ENCODE measurements at regions not wholly inside any gene's neighbourhood (a gene's known extent, or its start where the extent isn't known, plus 50 kb on each side); places are given as distances from the start of the nearest gene placed in this dataset.

DNA sequence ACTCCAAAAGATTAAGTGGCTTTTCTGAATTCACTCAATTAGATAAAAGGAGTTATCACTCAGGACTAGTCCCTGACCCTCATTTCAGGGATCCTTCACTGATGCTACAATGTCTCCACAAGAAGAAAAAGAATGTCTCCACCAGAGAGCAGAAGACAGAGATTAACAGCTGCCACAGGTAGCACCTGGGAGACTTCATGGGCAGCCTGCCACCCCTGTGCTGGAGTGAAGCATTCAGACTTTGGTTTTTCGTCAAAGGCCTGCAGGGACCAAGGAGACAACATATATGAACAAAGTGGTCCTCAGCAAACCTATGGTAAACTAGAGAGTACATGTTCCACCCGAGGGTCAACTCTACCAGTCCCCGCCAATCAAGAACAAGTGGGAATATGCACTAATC, 197.0 kb upstream of the ACVR2A start:
- no peak for DNase-seq

DNA sequence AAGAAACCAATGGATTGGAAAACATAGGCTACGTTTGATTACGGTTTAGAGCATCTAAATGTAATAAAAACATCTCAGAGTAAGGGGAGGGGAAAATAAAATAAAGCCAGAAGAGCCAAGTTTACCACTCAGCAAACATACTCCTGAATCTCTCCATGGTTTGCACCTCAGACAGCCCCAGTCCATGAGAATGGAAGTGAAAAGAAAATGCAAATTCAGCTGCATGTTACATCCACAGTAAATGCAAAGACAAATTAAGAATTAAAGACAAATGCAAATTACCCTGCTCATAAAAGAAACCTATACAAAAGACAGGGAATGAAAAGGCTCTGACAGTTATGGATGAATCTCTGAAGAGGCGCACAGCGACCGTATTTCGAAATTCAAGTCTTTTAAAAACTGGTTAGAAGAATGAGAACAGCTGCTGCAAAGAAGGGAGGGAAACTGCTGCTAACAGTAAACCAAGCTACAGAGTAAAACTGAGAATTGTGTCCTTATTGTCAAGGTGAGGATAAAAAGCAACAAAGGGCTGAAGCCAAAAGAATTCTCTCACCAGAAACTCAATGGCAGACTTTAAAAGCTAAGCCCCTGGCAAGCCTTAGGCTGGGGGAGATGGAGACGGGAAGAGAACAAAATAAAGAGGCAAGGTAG, 197.9 kb upstream of the ACVR2A start:
- no peak for DNase-seq

DNA sequence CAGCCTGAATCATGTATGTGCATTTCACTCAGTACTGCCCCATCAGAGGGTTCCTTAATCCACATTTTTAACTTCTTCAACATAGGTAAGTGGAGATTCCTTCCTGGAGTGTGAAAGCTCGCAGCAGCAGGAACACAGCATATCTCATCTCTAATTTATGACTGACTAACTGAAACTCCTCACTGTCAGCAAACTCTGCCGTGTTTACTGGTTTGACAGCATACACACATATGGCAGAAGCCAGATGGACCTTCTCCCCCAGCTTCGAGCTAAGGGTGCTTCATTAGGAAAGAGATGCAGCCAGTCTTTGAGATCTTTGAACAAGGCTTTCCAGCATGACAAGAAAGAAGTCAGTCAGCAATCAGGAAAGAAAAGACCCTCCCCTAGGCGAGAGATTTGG, 200.3 kb upstream of the ACVR2A start:
- DNase-seq = no peak

DNA sequence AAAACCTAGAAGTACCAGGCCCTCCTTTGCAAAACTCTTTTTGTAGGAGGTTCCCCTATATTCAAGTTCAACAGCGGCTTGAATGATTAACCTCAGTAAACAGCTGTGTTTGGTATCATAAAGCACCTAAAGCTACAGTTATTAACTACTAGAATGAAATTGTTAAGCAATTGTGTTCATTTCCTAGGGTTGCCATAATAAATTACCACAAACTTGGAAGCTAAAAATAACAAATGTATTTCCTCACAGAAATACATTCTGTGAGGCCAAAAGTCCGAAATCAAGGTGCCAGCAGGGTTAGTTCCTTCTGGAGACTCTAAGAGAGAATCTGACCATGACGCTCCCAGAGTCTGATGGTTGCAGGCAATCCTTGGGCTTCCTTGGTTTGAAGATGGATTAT, 202.1 kb upstream of the ACVR2A start:
- DNase-seq = no peak

DNA sequence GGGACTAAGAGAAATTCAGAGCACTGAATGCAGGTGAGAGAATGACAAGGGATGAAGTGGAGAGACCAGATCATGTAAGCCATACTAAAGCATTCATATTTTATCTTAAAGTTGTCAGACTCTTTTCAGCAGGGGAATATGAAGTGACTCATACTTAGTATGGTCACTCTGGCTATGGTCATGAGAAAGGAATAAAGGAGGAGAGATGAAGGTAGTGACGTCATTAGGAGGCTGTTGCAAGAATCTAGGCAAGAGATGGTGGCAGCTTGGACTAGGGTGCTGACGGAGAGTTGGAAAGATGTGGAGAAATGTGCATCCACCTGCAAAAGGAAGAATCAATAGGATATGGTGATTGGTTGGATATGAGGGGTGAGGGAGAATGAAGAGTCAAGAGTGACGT, 203.2 kb upstream of the ACVR2A start:
- DNase-seq = no peak

DNA sequence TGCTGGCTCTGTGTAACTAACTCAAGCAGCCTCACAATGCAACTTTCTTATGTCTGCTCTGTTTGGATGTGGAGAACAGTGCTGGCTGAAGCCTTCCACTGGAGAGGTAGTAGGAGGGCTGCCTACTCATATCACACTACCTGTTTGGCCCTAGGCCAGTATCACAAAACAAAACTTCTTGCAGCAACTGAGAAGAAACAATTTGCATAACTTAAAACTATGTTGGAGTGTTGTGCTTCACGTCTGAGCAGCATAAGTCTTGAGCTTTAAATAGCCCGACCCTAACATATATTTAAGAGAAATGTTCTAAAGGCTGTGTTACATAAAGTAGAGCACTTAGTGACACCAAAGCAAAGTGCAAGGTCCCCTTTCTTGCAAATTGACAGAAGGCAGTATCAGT, 204.9 kb upstream of the ACVR2A start:
- DNase-seq = no peak

DNA sequence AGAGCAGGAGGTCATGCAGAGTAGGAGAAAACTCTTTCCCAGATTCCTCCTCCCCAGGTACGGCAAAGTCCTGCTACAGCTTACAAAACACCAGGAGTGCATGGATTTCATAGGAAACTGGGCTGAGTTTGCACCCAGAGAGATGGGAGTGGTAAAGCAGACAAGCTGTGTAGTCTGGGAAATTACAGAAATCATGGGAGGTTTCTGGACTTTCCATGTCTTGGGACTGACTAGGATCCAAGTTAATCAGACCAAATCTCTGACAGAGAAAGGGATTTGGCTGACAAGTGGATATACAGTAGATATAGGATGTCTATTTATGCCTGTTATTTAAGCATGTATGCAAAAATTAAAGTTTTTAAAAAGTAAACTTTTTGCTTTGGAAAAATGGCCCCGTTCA, 205.4 kb upstream of the ACVR2A start:
- no peak for DNase-seq

DNA sequence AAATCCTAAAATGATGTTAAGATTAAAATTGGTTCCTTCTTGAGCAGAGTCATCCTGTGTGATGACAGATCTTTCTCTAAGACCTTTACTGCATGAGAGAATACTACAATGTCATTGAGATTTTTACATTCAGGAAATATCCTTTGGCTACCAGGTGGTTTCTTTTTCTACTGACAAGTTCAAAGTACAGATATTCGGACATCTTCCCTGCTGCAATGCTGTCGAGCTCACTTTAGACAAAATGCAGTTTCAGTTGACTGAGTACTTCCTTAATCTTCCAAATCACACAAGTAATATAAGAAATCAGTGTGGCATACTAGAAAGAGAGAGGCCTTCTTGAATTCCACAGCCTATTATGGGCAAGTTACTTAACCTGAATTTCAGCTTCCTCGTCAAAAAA, 207.9 kb upstream of the ACVR2A start:
- DNase-seq = no peak

DNA sequence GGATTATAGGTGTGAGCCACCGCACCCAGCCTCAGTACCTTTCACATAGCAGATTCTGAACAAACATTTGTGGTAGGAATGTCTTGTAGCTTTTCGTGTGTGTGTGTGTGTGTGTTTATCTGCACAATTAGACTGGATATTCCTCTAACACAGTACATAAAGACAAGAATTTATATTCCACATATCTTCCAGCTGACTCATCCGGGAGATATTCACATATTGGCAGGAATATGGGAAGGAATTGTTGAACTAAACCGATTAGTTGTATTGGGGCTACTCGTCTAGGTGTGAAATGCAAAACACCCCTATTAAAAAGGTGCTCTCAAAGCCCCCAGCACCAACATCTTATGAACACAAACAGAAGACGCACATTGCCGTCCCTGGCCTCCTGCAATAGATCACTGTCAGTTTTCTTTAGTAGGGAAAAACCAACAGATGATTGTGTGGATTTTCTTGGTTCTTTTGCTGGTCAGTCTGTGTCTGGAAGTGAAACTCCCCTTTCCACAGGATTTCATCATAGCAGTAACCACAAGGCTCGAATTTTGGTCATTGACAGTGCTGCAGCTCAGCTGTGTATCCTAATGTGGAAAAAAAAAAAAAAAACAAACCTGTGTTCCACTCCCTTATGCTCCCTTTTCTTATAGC, 208.5 kb upstream of the ACVR2A start:
- DNase-seq = no peak

DNA sequence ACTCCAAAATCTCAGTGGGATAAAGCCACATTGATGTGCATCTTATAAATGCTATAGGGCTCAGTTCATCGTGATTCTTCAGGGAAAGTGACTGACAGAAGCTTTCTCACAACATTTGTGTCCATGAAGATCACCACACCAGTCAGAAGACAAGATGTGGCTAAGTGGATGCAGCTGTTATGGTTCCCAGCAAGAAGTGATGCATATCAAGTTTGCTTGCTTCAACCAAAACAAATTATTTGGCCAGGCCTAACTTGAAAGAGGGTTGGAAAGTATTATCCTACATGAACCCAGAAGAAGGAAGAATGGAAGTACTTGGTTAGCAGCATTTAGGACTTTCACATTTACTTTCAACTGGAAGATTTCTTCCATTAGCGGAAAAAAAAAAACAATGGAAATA, 210.0 kb upstream of the ACVR2A start:
- DNase-seq = no peak

DNA sequence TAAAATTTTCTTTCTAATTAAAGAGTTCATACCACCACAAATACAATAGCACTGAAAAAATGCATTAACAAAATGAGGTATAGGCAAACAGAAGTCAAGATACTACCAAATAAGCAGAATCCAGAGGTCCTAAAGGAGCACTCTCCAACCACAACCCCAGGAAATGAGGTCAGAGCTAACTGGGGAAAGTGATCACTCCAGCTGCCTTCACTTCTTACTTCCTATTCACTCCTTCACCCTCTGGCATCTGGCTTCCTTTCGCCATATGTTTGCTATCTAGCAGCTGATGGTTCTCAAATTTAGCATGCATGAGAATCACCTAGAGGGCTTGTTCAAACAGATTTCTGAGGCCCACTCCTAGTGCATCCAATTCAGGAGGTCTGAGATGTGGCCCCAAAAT, 212.6 kb upstream of the ACVR2A start:
- DNase-seq = no peak

DNA sequence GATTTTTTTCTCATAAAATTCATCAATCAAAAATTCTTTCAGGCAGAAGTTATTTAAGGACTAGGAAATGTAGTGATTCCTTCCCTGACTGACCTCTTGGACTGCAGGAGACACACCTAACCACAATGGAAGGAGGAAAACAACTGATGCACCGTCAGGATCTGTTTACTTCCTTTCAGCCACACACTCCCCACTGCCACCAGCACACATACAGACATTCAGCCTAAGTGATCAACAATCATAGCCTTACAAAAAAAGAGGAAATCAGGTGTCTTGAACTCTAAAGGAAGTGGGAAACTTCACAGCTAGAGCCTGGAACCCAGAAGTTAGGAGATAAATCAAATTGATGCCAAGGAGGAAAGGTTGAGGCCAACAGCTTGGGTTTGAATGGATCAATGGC, 213.5 kb upstream of the ACVR2A start:
- DNase-seq = no peak

DNA sequence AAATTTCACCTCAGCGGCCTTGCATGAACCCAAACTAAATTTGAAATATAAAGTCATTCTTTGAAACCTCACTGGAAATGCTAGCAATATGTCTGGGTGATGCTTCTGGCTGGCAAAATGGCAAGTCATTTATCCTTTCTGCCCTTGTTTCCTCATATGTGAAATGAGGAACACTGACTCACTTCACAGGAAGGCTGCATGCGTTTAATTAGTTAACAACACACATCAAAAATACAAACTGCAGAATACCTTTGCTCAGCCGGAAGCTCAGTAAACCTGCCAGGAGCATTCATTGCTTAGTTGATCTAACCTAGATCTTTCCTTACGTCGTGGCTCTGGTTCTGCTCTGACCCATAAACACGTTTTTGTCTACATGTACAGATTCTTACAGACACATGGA, 214.2 kb upstream of the ACVR2A start:
- no peak for DNase-seq

DNA sequence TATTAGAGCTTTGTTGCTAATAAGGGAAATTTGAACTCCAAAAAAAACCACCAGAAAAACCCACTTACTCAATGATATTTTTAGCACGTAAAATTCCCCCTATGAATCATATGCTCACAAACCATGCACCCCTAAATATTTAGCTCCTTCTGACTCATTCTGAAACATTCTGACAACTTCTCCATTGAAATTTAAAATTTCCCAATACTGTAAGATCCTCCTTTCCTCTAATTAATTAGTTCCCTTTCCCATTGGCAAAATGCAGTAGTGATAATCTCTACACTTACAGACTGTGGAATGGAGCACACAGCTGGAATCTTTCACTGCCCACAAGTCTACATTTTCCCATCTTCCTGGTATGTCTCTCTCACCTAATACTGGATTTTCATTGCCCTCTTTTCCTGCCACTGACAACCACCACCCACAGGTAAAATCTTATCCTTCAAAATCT, 215.8 kb upstream of the ACVR2A start:
- no peak for DNase-seq

DNA sequence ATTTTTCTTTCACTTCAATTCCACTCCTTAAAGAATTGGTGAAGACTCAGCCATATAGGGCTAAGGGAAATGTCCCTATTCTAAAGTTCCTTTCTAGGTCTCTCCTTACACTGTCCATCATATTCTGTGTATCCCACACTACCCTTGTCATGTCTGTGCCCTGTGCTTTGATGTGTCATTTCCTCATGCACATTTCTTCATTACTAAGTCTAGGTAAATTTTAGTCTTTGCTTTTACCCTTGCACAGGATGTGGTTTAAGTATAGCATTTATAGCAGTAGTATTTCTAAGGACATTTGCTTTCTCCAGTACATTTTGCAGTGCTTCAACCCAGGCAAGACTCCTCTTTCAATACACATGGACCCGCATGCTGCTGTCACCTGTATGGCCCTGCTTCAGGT, 221.5 kb upstream of the ACVR2A start:
- no peak for DNase-seq

DNA sequence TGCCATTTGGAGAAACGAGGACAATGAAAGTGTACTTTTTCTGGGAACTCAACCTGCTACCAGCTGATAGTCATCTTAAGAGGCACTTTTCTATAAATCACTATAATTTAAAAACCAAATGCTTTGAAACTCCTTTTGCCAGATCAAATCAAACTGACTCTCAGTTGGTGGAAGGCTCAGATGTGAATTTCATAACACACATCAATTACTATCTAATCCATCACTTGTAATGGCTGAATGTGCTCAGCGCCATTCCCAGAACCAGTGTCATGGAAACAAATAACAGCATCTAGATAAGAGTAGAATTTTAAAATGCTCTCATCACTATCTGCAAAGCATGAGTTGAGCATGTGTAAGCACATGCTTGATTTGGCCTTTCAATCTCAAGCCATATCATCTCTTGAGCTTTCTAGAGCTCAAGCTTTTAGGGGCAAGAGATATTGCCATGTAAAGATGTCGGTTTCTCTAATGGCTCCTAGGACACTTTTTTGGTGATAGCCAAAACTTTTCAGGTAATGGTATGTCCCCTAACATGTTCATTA, 223.1 kb upstream of the ACVR2A start:
- DNase-seq = no peak

DNA sequence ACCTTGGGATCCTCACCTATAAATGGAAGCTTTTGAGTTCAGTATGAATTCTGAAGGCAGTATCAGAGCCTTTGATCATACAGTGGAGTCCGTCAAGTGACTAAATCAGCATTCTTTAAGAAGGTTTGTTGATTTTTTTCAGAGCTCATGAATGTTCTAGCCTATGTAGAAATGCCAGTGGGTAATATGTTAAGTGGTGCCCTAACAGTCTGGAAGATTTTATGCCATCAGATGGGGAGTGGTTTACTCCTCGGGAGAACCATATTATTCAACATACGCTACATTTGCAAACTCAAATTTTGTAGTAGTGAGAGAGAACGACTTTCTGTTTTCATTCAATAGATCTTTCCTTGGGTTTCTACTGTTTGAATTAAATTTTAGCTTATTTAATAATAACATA, 225.0 kb upstream of the ACVR2A start:
- no peak for DNase-seq

DNA sequence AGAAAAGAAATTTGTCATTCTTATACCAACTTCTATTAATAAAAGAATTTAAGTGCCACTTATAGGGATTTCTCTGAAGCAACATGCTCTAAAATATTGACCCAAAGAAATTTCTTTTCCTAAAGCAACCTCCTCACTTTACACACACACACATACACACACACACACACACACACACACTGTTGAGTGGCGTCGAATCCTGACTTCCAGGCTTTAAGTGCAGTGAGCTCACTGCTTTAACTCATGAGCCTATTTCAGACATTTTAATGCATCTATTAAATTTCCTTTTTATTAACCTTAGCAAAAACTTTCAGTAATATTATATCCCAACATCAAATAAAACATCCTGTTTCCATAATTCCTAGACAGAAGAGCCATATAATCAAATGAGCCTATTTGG, 229.1 kb upstream of the ACVR2A start:
- DNase-seq = no peak

DNA sequence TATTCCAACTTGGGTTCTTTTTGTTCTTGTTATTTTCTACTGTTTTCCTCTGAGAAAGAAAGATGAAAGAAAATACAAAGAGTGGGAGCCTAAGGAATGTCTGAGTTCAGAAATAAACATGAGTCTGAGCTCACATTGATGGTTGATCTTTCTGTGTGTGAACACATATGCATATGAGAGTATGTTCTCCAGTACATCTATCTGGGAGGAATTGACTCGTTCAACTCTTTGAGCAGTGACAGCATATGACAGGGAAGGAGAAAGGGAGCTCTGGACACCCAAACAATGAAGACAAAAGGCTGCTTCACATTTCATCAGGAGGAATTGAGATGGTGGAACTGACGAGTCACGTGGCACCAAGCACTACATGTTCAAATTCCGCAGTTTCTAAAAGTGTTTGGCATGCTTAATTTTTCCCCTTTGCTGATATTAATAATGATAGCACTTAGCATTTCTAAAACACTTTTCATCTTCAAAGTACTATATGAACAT, 229.8 kb upstream of the ACVR2A start:
- DNase-seq = no peak

DNA sequence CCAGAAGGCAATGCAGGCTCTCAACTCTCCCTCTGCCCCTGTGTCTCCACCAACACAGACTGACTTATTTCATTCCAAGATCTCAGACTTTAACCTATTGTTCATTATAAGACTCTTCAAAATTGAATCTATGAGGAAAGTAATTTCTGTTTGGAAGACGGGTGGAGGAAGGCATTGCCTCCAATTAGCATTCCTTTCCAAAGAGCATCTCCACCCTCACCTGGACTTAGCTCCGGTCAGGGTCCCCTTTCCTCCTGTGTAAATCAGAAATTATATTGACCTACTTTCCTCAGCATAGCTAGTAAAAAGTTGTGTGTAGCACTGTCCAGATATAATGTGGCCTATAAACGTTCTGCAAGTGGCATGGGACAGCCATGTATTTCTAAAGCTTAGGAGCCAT, 230.4 kb upstream of the ACVR2A start:
- DNase-seq = no peak

DNA sequence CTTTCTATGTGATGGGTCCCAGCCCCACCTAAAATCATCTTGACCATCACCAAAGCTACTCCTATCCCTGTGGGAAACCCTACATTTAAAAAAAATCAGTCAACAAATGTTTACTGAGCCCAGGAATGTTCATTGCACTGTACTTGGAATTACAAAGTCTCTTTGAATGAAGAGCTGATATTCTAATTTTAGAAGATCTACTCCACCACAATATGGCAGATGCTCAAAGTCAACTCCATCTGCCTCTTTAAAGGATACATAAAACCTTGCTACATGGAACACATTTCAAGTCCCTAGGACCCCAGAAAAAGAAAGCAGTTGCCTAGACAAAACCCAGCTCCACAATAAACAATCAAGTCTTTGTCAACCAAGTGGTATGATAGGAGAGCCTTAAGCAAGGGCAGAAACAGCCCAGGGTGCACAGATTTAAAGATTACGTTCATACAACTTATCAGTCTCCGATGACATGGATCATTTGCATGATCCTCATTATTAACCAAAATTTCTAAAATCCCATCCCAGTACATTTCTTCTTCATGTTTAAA, 234.3 kb upstream of the ACVR2A start:
- no peak for DNase-seq

DNA sequence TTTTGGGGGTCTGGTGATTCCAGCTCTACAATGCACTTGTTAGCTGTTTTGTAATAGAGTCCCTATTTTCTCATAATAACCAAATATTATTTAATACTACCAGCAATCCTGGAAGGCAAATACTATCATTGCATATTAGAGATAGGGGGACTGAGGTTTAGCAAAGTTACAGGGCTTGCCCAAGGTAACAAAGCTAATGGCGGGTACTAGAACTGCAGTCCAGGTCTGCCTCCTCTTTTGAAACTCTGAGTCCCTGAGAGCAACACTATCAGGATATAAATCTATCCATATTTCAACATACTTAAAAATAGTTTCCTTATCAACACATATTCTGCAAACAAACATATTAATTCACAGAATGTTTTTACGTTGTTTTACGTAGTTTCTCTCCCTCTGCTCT, 235.5 kb upstream of the ACVR2A start:
- no peak for DNase-seq

DNA sequence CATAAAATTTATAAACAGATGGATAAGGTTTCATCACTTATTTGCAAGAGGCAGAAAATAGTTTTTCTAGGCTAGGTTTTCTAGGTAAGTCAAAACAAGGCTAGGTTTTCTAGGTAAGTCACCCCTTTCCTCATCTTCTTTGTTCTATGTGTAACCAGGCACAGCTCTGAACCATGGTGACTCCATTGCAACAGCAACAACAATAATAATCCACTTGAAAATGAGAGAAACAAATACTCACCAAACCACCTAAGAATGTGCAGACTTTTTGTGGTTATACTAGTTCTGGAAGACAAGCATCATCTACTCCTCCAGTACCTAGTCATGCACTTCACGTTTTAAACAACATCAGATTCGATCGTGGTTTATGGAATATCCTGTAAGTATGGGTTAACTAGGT, 237.4 kb upstream of the ACVR2A start:
- DNase-seq = no peak

DNA sequence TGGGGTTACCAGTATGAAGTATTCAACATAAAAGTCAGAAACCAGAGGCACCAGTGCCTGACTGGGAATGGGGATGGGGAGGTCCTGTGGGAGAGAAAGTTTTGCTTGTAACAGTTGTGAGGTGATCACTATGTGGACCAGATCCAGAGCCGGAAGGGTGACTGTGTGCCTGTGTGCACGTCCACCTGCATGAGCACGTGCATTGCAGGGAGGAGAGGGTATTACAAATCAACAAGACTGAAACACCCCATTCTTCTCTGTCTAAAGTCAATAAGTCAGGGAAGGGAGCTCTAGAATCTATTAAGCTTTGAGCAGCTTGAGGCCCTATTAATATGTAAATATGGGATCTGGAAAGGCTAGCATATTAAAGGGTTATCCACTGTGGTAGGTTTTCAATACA, 241.0 kb upstream of the ACVR2A start:
- DNase-seq = no peak

DNA sequence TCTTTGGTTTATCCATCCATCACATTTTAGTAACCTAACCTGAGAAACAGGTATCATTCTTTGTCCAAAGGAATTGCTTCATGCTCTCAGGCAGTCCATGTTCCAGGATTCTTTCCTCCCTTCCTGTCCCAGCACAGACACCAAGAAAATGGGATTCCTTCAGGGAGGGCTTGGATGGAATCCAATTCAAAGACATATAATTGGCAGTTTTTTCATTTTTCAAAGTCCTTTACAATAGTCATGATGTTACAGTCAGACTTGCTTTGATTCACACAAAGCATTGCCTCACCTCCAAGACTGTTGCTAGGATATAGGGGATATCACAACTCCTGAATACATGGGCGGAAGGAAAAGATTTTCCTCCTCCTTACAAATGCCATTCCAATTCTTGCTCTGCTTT, 241.4 kb upstream of the ACVR2A start:
- DNase-seq = no peak
